Renal pelvis (tissue), 1 donor: ENCODE measurements at regions not wholly inside any gene's neighbourhood (a gene's known extent, or its start where the extent isn't known, plus 50 kb on each side); places are given as distances from the start of the nearest gene placed in this dataset.
A peak's percentile ranks its signal among the peaks of the same experiment; 100 is the strongest.
"Not testable (repeated sequence)": the region's sequence is repeated elsewhere in the genome, so short reads cannot be mapped to it uniquely, and the experiment has no call there.

Experiments used
- DNase-seq: peaks from one replicate; pipeline ENCODE4 v3.0.0-alpha.2; 2013

GRCh38 chr16:29330623-29331022, 75.9 kb downstream of the NPIPB11 start:
- not testable (repeated sequence) for DNase-seq

DNA sequence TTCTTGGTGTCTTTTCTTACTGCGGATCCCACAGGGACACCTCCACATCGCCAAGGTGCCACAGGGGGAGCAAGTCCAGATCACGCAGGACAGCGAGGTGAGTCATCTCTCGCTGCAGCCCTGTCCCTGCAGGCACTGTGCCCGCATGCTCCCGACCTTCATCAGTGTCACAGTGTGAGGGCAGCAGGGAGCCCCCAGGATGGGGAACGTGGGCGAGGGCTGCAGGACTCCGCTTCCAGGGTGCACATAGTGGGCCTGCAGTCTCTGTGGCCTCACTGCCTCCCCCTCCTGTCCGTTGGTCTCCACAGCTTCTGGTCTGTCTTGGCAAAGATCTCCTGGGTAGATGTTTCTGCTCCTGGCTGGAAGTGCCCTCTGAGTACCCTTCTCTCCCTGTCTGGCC, 78.0 kb downstream of the NPIPB11 start:
- not testable (repeated sequence) for DNase-seq

GRCh38 chr16:29327631-29328408, 78.7 kb downstream of the NPIPB11 start:
- not testable (repeated sequence) for DNase-seq

GRCh38 chr16:29326164-29327125, 80.1 kb downstream of the NPIPB11 start:
- DNase-seq: not testable (repeated sequence)

- not testable (repeated sequence) for DNase-seq
These were observed 82.8 kb downstream of the NPIPB11 start for GRCh38 chr16:29323725-29324124.

GRCh38 chr16:29321585-29321984, 84.9 kb downstream of the NPIPB11 start:
- DNase-seq: no peak

DNA sequence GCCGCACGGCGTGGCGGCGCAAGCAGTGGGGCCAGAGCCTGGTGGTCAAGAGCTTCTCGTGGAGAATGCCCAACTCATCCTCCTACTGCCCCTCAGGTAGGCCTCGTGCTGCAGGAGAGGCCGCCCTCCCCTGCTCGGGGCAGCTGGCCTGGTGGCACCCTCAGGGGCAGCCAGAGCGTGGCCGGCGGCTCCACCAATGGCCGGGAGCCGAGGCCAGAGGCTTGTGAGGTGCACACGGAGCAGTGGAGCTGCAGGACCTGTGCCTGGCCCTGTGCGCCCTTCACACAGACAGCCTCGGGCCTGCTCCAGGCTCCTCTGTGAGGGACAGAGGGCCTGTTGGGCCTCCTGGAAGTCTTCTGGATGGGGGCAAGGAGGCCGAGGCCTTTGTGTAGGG, 85.5 kb downstream of the NPIPB11 start:
- no peak for DNase-seq

- DNase-seq: no peak
These were observed 86.1 kb downstream of the NPIPB11 start for GRCh38 chr16:29320274-29320999.

DNA sequence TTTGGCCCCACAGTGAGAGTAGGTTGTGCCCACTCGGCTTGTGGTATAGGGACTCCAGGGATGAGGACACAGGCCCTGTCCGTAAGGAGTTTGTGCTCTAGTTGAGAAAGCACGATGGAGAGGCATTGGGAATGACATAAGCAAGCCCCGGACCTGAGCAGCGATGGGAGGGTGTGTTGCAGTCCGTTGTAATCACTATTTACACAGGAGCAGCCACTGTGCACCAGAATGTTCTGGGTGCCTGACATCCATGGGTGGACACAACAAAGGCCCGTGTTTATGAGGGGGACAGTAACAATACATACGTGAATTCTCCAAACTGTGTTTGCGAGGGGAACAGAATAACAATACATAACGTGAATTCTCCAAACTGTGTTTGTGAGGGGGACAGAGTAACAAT, 86.8 kb downstream of the NPIPB11 start:
- DNase-seq: no peak

GRCh38 chr16:29318561-29318968, 87.9 kb downstream of the NPIPB11 start:
- DNase-seq: not testable (repeated sequence)

DNA sequence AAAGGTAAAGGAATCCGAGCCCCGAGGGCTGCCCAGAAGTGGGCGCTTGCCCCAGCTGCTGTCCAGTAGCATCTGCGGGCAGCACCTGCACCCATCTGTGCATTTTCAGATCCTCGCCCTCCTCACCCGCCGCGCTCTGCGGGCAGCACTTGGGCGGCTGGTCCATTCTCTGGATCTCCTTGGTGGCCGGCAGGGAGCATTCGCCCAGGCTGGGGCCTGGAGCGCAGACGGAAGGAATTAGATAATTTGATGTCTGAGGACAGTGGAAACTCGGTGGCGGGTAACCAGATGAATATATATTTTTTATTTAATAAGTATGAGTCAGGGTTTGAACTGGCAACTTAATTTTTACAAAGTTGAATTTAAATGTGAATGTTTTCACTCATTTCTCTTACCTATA, 88.5 kb downstream of the NPIPB11 start:
- no peak for DNase-seq

DNA sequence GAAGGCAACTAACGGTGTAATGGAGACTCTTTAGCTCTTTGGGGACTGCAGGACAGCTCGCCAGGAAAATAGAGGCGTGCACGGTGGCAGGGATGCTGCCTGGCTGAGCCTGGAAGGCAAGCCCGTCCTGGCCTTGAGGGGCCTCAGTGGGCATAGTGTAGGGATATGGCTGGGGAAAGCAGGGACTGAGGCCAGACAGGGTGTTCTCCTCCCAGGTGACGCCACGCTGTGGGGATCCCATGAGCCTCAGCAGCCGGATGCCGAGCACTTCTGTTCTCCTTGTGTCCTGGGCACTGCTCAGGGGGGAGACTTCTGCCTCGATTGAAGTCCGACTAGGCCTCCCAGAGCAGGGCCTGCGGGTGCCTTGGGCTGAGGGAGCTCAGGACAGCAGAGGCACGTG, 89.2 kb downstream of the NPIPB11 start:
- DNase-seq: no peak

DNA sequence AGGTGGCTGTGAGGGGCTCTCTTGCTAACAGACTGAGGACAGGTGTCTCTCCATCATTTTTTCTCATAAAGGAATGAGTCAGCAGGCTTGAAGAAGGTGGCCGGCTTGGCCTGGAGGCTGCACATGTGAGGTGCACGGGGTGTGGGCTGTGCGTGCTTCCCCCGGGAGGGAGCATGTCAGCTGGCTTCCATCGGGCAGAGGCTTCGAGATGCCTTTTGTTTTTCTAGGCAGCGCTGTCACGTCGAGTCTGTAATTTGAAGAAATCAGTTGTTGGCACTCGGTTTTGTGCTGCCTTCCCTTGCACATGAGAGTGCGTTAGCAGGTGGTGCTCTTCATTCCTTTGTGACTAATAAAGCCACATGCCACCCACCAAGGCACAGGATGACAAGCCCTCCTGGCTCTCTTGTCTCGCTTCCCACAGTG, 89.7 kb downstream of the NPIPB11 start:
- no peak for DNase-seq

DNA sequence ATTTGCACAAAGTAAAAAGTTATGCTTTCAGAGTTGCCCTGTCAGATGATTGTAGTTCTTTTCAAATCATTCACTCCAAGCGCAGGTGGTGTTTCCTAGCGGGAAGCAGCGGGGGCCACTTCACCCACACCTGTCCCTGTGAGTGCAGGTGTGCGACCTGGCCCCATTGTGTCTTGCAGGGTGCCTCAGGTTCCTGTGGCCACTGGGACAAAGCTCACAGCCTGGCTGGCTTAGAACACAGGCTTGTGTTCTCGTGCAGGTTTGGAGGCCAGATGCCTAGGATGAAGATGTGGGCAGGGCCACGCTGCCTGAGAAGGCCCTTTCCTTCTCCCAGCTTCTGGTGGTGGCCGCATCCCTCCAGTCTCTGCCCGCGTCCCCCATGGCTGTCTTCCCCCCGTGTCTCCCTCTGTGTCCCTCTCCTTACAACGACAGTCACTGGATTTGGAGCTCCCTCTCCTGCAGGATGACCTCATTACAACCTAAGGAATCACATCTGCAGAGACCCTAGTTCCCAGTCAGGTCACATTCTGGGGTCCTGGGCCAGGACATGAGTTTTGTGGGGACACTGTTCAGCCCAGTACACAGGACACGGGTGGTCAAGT, 90.5 kb downstream of the NPIPB11 start:
- DNase-seq: no peak

DNA sequence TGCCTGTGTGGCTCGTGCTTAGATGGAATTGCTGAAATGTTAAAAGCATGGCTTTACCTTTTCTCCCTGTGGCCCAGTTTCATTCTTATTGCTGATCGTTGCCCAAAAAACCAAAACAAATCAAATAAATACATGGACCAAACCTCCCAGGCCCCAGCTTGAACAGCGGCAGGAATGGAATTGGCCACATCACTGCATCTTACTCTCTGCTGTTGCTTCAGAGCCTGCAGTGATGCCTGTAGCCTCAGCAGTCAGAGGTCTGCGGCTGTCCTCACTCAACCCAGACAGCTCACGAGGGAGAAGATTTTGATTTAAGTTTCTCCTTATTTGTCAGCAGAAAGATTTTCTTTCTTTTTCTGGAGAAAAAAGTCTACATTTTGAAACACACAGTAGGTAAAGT, 91.5 kb downstream of the NPIPB11 start:
- no peak for DNase-seq

DNA sequence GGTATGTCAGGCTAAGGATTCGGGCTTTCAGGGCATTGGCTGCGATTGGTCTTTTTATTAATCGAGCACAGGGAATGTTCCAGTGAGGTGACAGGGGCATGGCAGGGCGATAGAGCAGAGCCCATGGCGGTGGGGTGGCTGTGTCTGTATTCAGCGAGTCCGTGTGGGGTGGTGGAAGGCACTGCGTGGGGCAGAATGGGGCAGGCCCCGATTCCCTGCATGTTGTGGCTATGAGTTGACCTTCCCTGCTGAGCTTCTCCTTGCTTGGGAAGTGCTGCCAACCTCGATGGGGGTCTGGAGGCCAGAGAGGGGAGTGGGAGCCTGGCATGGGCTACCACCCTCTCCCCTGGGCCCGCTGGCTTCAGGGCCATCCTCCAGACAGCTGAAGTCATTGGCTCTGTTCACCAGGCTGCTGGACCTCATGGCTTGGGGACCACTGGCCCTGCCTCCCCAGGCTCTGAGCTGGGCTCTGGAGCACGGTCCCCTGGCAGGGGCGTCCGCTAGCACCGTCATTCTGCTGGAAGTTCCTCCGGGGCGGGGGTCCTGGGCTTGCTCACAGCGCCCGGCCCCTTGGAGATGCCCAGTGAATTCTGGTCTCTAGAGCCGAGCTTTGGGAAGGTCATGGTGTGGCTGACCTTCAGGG, 92.1 kb downstream of the NPIPB11 start:
- no peak for DNase-seq

DNA sequence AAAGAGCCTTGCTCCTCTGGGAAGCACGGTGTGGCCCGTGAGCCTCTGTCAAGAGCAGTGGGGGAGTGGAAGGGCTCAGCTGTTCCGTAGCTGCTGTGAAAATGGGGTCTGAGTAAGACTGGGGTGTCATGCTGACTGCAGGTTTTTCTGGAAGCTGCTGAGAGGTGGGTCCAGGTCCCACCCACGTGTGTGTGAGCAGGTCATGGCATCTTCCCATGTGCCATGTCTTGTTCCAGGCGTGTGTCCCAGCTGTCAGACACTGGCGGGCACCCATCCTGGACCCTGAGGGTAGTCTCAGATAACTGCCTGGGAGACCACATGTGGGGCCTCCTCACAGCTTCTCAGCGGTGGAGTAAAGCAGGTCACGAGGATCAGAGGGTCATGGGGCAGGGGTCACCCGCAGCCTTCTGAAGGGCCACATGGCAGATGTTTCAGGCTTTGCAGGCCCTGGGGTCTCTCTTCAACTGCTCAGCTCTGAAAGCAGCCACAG, 92.9 kb downstream of the NPIPB11 start:
- DNase-seq: no peak

- peak; percentile 61 for DNase-seq
These were observed 93.5 kb downstream of the NPIPB11 start for GRCh38 chr16:29312835-29313558.

DNA sequence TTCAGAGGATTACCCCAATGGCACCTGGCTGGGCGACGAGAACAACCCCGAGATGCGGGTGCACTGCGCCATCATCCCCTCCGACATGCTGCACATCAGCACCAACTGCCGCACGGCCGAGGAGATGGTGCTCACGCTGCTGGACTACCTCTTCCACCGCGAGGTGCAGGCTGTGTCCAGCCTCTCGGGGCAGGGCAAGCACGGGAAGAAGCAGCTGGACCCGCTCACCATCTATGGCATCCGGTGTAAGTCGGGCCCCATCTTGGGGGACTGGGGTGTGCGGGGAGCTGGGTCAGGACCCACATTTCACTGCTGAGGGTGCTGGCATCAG, 94.2 kb downstream of the NPIPB11 start:
- not testable (repeated sequence) for DNase-seq
